ENCODE measurements at regions not wholly inside any gene's neighbourhood (a gene's known extent, or its start where the extent isn't known, plus 50 kb on each side); places are given as distances from the start of the nearest gene placed in this dataset.
"Not testable (repeated sequence)": the region's sequence is repeated elsewhere in the genome, so short reads cannot be mapped to it uniquely, and the experiment has no call there.

DNA sequence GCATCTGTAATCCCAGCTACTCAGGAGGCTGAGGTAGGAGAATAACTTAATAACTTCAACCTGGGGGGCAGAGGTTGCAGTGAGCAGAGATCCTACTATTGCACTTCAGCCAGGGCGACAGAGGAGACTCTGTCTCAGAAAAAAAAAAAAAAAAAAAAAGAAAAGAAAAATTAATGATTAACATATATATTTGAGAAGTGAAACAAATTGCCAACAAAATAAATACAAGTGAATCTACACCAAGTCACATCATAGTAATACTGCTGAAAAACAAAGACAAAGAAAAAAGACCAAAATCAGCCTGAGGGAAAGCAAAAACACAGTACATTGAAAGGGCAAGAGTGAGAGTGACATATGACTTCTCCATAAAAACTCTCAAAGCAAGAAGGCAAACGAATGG lies 123.7 kb downstream of the CASP12 start:
- no peak for DNase-seq

DNA sequence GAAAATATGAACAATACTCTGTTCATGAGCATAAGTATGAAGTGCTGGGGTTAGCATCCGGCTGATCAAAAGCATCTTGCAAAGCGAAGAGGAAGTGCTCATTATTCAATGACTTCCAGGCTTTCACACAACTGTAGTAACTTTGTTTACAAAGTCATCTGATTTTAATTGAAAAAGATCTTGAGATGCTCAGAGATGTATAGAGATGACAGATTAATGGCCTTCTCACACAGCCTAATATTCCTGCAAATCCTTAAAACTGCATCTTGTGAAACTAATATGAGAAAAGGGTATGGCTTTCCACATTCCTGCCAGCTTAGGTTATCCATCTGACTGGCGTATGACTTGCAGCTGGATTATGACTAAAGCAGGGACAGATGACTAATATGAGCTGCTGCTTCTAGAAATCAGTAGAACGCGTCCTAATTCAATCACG lies 125.4 kb downstream of the CASP12 start:
- no peak for DNase-seq

DNA sequence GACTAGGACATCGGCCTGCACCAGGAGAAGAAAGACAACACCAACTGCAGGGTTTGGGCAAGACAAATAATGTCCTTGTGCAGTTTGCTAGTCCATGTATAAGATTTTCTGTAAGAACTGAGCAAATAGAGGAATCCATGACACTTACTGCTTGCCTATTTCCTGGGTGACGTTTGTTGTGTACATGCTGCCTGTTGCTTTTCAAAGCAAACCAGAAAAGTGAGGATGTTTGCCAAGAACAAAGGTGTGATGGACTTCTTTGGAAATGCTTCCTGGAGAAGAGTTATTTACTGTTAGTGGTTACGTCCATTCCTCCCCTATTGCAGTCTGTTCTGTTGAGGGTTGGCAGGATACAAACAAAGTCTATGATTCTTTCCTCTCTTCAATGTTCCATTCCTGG lies 126.5 kb downstream of the CASP12 start:
- DNase-seq = no peak

DNA sequence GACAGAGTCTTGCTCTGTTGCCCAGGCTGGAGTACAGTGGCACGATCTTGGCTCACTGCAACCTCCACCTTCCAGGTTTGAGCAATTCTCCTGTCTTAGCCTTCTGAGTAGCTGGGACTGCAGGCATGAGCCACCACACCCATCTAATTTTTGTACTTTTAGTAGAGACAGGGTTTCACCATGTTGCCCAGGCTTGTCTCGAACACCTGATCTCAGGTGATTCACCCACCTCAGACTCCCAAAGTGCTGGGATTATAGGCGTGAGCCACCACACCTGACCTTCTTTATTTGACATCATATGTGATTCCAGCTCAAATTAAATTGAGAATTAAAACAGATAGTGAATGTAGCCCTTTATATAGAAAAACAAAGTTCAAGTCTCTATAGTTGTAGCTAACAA lies 127.2 kb downstream of the CASP12 start:
- not testable (repeated sequence) for DNase-seq

DNA sequence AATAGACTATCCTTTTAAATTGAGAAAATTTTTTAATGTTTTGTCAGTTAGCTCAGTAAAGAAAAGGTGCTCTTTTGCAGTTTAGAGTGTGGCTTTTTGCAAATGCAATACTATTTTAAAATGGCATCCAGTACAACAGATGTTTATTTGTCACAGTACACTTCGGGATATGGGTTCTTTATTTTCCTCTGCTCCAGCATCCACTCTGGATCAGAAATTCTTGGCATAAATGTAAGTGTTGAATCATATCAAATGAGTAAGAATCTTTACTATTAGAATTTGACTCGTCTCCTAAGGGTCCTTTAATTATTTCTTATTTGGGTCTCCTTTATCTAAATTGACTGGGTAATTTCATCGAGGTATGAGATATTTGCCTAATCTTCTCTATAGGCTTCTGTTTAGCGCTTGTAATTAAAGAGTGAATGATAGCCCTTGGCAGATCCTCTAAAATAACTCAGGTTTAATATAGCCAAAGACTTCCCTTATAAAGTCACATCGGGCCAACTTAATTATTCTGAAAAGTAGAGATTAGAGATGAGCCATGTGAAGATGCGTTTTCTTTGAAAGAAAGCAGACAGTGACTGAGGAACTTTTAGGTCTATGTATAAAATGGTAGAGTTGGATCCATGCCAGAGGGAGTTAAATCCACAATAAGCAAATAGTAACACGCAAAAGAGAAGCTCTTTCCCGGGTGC lies 132.7 kb downstream of the CASP12 start:
- DNase-seq = no peak

DNA sequence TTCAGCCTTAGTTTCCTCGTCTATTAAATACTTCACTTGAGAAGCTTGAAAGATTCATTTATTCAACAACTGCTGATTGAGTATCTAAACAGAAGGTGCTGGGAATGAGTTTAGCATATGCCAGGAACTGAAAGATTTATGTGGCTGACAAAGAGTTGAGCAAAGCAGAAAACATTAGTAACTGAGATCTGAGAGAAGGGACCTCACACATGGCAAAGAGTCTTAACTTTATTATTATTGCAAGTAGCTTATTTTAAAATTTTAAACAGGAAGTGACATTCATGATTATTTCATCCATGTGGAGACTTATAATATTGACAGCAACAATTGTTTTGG lies 133.6 kb downstream of the CASP12 start:
- no peak for DNase-seq

DNA sequence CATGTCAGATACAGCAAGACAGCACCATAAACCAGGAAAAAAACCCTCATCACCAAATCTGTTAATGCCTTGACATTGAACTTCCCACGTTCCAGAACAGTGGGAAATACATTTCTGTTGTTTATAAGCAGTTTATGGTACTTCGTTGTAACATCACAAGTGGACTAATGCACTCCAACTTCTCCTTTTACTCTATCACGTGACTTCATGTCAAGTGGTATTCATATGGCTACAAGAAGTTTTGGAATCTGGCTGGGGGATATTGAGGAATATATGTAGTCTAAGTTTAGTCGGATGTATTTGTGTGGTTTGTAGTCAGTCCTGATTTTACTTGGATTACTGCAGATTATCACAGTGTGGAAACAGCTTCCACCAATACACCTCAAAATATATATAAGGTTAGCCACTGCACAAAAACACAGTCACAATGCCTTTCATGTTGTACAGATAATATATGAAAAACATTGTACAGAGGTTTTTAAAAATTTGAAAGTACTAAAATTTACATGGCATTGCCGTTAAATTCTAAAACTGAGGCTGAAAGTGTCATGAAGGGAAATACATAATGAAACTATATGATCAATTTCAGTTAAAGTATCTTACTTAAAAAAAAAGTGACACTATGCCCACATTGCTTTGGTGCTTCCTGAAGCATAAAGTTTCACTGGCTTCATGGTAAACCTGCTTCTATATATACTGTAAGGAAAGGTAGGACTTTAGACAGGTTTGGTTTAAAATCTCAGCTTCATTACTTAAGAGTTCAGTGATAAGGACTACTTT lies 134.1 kb downstream of the CASP12 start:
- no peak for DNase-seq

DNA sequence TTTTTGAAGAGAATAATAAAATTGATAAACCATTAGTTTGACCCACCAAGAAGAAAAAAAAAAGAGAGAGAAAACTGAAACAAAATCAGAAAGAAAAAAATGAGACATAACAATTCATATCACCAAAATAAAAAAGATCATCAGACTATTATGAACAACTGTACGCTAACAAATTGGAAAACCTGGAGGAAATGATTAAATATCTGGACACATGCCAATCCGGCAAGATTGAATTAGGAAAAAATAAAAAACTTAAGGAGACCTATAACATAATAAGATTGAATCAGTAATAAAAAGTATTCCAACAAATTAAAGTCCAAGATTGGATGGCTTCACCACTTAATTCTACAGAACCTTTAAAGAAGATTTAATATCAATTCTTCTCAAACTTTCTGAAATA lies 136.7 kb downstream of the CASP12 start:
- no peak for DNase-seq

DNA sequence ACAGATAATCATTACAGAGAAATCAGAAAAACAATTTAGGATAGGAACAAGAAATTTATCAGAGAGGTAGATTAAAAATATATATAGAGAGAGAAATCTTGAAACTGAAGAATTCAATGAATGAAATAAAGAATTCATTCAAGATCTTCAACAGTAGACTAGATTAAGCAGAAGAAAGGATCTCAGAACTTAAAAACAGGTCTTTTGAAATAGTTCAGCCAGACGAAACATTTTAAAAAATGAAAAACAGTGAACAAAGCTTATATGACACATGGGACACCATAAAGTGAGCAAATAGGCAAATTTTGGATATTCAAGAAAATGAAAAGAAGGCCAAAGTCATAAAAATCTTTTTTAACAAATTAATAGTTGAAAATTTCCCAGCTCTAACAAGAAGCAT lies 138.8 kb downstream of the CASP12 start:
- DNase-seq = no peak

DNA sequence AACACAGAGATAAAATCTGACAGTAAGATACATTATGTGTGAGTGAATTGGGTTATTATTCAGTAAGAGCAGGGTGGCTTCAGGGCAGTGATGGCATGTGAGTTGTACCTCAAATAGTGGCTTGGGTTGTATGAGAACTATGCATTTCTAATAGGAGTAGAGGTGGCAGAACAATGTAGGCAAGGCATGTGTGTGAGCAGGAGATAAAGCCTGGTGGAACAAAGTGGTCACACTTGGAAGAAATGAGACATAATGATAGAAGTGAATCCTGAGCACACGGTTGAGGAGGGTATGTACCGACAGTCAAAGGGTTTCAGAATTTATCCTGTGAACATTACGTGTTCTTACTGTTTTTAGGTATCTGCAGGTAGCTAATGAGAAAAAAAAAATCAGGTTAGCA lies 159.3 kb downstream of the CASP12 start:
- DNase-seq = no peak

DNA sequence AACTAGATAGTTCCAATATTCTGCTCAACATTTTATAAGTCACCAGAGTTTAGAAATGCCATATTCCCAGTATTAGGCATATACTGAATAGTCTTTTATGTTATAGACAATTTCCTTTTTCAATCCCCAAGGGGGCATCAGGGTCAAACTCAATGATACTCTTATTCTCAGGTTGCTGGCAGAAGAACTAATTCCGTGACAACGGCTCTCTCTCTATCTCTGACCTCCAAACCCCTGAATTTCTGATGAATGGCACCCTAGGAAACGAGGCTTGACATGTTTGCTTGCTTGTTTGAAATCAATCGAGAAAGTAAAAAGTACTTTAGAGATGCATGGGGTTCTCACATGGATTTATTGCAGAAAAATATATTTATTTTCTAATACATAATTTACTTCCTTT lies 160.1 kb downstream of the CASP12 start:
- no peak for DNase-seq

DNA sequence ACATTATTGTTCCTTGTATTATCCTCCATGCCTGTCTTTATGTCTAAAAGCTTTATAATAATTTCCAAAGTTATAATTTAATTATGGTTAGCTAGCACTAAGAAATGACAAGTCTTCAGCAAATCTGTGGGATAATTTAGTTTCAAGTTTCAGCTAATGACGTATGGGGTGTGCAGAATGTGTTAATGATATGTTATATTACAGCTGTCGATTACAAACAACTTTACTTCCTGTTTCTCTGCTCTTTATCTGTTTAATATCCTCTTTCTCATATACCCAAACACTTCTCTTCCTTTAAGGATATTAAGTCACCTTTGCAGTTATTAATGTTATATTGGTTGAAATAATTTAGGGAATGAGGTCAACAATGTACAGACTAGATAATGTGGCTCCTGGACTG lies 161.8 kb downstream of the CASP12 start:
- DNase-seq = no peak

DNA sequence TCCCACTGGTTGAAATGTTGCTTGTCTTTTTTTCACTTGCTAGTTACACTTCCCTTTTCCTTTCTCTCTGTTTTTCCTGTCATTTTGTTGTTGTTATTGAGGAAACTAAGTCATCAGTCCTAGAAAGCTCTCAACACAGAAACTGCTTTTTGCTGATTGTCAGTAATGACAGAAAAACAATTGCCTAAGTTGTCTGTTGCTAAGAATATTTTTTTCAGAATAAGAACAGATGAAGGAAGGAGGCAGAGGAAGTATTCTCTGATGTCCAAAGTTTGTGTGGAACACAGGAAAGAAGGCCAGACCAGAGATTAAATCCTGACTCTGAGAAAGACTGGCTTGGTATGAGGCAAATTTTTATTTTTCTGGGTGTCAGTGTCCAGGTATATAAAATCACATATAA lies 163.3 kb downstream of the CASP12 start:
- no peak for DNase-seq

DNA sequence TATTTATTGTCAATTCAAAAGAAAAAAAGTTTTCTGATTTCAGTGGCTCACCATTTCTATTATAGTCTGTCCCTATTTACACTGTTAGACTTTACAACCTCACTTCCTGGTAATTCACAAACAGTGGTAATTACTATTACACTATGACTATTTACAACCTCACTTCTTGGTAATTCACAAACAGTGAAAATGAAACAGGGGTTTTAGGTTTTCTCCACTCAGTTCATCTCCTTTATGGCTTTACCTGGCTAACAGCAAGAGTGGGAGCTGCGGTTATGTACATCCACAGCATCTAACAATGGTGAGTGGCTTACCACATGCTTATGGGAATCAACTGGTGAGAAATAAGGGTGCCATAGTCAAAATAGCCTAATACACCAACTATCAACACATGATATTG lies 166.4 kb downstream of the CASP12 start:
- DNase-seq = no peak

DNA sequence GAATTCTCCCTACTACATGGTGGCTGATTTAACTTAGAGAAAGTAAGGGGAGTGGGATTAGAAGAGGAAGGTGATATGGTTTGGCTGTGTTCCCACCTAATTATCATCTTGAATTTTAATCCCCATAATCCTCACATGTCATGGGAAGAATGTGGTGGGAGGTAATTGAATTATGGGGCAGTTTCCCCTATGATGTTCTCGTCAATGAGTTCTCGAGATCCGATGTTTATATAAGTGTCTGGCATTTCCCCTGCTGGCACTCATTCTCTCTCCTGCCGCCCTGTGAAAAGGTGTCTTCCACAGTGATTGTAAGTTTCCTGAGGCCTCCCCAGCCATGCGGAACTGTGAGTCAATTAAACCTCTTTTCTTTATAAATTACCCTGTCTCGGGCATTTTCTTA lies 169.3 kb downstream of the CASP12 start:
- no peak for DNase-seq

DNA sequence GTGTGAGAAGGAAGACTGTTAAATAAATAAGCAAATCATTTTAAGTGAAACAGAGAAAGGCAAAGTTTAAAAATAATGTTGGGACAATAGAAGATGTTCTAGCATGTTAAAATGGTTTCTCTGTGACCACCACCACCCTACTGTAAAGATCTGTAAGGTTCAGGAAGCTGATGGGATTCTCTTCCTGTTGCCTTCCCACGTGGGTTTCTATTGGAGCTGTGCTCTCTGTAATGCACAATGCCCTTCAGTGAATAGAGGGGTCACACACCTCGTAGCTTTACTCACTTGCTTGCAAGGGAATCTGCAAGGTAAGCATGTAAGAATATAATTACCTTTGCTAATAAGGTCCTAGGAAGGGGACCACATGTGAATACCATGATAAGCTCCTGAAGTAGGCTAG lies 170.5 kb downstream of the CASP12 start:
- DNase-seq = no peak

DNA sequence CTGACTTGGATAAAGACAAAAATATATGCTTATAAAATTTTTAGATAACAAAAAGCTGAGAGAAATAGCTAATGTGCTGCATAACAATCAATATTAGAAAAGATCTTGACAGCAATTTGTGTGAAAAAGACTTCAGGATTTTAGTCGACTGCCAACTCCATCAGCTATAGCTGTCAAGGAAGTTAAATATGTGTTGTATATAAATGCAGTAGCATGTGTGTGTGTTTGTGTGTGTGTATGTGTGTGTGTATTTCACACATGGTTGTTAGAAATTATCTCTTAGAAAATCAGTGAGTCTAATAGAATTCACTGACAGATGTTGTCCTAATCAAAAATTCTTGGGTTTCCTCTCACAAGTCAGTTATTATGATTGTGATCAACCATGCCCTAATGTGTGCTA lies 171.2 kb downstream of the CASP12 start:
- DNase-seq = no peak

DNA sequence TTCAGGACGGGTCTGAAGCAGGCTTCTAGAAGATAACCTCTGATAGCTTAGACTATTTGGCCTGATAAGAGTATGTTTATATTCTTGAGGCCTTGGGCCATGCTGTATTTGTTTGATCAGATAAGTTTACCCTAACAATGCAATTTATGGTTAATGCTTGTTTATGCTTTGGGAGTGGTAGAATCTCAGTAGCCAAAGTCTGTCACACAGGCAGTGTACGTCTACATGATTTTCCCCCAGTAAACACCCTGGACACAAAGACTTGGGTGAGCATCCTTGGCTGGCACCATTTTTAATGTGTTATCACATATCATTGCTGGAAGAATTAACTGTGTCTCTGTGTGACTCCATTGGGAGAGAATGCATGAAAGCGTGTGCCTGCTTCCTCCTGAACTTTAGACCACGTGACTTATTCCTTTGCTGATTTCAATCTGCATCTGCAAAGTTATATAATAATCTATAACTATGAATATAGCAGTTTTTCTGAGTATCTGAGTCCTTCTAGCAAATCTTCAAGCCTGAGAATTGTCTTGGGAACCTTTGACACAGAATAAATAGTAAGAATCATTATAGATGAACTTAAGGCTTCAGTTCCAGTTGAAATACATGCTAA lies 172.4 kb downstream of the CASP12 start:
- DNase-seq = no peak

DNA sequence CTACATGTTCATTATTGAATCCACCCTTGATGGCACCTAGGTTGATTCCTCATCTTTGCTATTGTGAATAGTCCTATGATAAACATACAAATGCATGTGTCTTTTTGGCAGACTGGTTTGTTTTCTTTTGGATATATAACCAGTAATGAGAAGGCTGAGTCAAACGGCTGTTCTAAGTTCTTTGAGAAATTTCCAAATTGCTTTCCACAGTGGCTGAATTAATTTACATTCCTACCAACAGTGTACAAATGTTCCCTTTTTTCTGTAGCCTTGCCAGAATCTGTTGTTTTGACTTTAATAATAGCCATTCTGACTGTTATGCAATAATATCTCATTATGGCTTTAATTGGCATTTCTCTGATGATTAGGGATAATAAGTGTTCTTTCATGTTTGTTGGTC lies 184.9 kb downstream of the CASP12 start:
- no peak for DNase-seq

DNA sequence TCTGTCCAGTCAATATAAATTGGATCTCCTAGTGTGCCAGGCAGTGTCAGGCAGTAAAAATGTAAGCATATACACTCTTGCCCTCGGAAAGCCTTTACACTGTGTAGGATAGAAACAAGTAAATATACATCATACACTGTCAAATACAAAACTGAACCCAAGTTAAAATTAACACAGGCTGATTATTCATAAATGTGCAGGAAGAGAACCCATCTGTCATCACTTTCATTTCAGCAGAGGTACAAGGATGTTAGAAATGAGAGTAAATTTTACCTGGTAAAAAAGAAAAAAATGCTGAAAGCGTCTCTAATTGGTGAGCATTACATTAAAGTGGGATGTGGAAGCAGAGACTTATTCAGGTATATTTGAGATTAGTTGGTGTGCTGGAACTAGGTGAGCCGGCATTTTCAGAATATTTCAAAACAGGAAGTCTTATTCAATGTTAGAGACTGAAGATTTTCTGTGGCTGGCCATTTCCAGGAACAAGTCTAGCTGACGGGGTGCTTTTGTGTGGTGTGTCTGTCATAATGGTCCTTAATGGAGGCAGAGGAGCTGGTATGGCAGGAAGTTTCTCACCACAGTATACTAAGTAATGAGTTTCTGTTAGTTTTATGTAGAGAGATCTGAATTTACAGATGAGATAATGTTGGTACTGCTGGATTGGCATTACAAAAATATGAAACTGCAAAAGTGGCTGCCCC lies 192.6 kb downstream of the CASP12 start:
- DNase-seq = peak; percentile 43

DNA sequence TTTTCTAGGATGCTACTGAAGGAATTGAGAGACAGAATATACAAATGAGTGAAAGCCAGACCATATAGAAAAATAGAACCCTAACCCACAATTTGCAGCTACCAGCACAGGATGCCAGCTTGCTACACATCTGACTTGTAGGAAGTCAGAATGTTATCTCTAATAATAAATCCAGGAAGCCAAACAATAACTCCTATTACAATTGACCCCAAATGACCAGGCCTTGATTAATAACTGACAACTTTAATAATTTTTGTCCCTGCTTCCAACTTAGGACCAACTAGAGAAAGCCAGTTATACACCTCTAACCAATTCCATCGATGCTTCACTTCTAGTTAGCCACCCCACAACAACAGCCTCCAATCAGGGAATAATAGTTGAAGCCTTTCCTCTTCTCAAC lies 193.4 kb downstream of the CASP12 start:
- DNase-seq = no peak

DNA sequence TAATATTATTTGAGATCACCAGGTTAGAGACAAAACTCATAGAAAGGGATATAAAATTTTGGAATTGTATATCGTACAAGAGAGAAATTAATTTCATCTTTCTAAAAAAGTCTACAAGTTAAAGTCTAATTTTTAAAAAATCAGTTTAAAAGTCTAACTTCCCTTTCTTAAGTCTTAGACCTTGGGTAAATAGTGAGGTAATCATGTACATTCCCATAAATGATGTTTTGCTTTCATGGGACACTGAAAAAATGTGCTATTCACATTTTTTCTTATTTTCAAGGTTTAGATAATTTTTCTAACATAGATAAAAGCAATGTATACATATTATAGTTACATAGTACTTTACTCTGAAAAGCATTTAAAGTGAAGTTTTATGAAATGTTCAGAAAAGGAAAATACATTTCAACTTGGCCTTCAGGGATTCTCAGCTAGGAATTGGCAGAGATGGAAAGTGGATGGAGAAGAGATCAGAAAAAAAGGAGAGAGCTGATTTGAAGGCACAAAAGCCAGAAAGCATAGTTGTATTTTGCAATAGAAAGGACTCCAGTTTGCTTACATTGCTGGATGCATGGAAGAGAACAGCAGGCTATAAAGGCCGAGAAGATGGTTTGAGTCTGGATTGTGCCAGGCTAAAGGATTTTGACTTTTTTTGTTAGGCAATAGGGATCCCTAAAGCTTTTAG lies 194.0 kb downstream of the CASP12 start:
- no peak for DNase-seq

DNA sequence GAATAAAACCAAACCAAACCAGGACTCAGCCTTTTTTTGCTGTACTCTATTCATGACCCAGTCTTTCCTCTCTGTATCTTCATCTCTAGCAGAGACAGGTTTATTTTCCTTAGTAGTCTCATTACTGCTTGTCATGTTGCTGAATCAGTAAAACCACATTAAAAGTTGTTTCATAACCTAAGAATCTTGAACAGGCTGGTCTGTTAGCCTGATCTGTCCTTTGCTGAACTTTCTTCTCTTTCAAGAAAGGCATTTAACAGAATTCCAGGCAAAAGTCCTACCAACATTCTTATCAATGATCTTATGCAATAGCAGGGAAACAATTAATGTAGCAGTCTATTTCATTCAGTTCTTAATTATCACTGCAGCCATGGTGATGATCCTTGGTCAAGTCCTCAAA lies 197.7 kb downstream of the CASP12 start:
- no peak for DNase-seq
